ENCODE measurements at regions not wholly inside any gene's neighbourhood (a gene's known extent, or its start where the extent isn't known, plus 50 kb on each side); places are given as distances from the start of the nearest gene placed in this dataset.
"Not testable (repeated sequence)": the region's sequence is repeated elsewhere in the genome, so short reads cannot be mapped to it uniquely, and the experiment has no call there.

GRCh38 chr5:101643794-101644193, 652.3 kb downstream of the SLCO4C1 start:
- Histone ChIP-seq H3K36me3 (no peaks in the 10 kb centered on the region), H3K4me1 (no peaks in the 10 kb centered on the region), H3K4me3 (no peak overlapping the region), H3K27ac (no peak overlapping the region), H3K9me3 (replicated peaks) (no peaks in the 10 kb centered on the region), H3K27me3 (peaks cover 4% of the 10 kb centered on the region; the same call in 1 of the 2 replicates)
- no peak for DNase-seq

GRCh38 chr5:101637599-101637998, 658.5 kb downstream of the SLCO4C1 start:
- H3K27me3 ChIP-seq, result no peaks in the 10 kb centered on the region
- no peak overlapping the region for H3K27ac ChIP-seq
- no peak overlapping the region for H3K4me3 ChIP-seq
- no peaks in the 10 kb centered on the region for H3K36me3 ChIP-seq
- no peak for DNase-seq
- no peaks in the 10 kb centered on the region for H3K4me1 ChIP-seq
- H3K9me3 ChIP-seq (replicated peaks), result no peaks in the 10 kb centered on the region

- not testable (repeated sequence) for H3K4me3 ChIP-seq; H3K36me3 ChIP-seq; H3K9me3 ChIP-seq (replicated peaks); H3K27ac ChIP-seq; H3K4me1 ChIP-seq; DNase-seq; H3K27me3 ChIP-seq
Observed at GRCh38 chr5:101627770-101628169, 668.3 kb downstream of the SLCO4C1 start.

GRCh38 chr5:101626572-101626971, 669.5 kb downstream of the SLCO4C1 start:
- Histone ChIP-seq H3K4me1 (no peaks in the 10 kb centered on the region), H3K27ac (no peak overlapping the region), H3K4me3 (no peak overlapping the region), H3K36me3 (no peaks in the 10 kb centered on the region), H3K27me3 (no peaks in the 10 kb centered on the region), H3K9me3 (replicated peaks) (no peaks in the 10 kb centered on the region)
- no peak for DNase-seq

GRCh38 chr5:101611039-101611438, 685.0 kb downstream of the SLCO4C1 start:
- no peaks in the 10 kb centered on the region for H3K27me3 ChIP-seq
- no peaks in the 10 kb centered on the region for H3K36me3 ChIP-seq
- H3K9me3 ChIP-seq (replicated peaks), result no peaks in the 10 kb centered on the region
- DNase-seq, result peak in 1 of 2 experiments; percentile 11
- H3K27ac ChIP-seq, result no peak overlapping the region
- H3K4me3 ChIP-seq, result no peak overlapping the region
- H3K4me1 ChIP-seq, result no peaks in the 10 kb centered on the region

GRCh38 chr5:101608322-101608721, 687.8 kb downstream of the SLCO4C1 start:
- Histone ChIP-seq H3K4me3 (no peak overlapping the region), H3K27me3 (no peaks in the 10 kb centered on the region), H3K9me3 (replicated peaks) (no peaks in the 10 kb centered on the region), H3K4me1 (no peaks in the 10 kb centered on the region), H3K27ac (no peak overlapping the region), H3K36me3 (no peaks in the 10 kb centered on the region)
- DNase-seq, result no peak

- no peak for DNase-seq
- Histone ChIP-seq H3K9me3 (replicated peaks) (no peaks in the 10 kb centered on the region), H3K4me3 (no peak overlapping the region), H3K27ac (no peak overlapping the region), H3K36me3 (no peaks in the 10 kb centered on the region), H3K27me3 (no peaks in the 10 kb centered on the region), H3K4me1 (no peaks in the 10 kb centered on the region)
Observed at GRCh38 chr5:101605700-101606099, 690.4 kb downstream of the SLCO4C1 start.

GRCh38 chr5:101600614-101601013, 695.5 kb downstream of the SLCO4C1 start:
- no peaks in the 10 kb centered on the region for H3K4me1 ChIP-seq
- no peak for DNase-seq

GRCh38 chr5:101590384-101590783, 687.3 kb upstream of the ST8SIA4 start:
- peak in 1 of 2 experiments; percentile 34 for DNase-seq
- H3K27me3 ChIP-seq, result no peaks in the 10 kb centered on the region

More at GRCh38 chr5:101600614-101601013, 695.5 kb downstream of the SLCO4C1 start:
- no peaks in the 10 kb centered on the region for H3K9me3 ChIP-seq (replicated peaks)
- H3K4me3 ChIP-seq, result no peak overlapping the region
- H3K27ac ChIP-seq, result no peak overlapping the region
- no peaks in the 10 kb centered on the region for H3K27me3 ChIP-seq
- no peaks in the 10 kb centered on the region for H3K36me3 ChIP-seq

GRCh38 chr5:101585366-101585765, 682.3 kb upstream of the ST8SIA4 start:
- Histone ChIP-seq H3K27me3 (no peaks in the 10 kb centered on the region), H3K4me1 (no peaks in the 10 kb centered on the region), H3K4me3 (no peak overlapping the region), H3K27ac (no peak overlapping the region), H3K36me3 (no peaks in the 10 kb centered on the region), H3K9me3 (replicated peaks) (no peaks in the 10 kb centered on the region)
- DNase-seq, result no peak

More at GRCh38 chr5:101590384-101590783, 687.3 kb upstream of the ST8SIA4 start:
- no peaks in the 10 kb centered on the region for H3K9me3 ChIP-seq (replicated peaks)
- no peaks in the 10 kb centered on the region for H3K36me3 ChIP-seq
- H3K4me1 ChIP-seq, result no peaks in the 10 kb centered on the region
- H3K27ac ChIP-seq, result no peak overlapping the region
- H3K4me3 ChIP-seq, result no peak overlapping the region

GRCh38 chr5:101580591-101580990, 677.5 kb upstream of the ST8SIA4 start:
- H3K9me3 ChIP-seq (replicated peaks), result no peaks in the 10 kb centered on the region
- H3K36me3 ChIP-seq, result no peaks in the 10 kb centered on the region
- DNase-seq, result no peak
- no peaks in the 10 kb centered on the region for H3K27me3 ChIP-seq
- no peaks in the 10 kb centered on the region for H3K4me1 ChIP-seq
- no peak overlapping the region for H3K27ac ChIP-seq
- no peak overlapping the region for H3K4me3 ChIP-seq

- no peaks in the 10 kb centered on the region for H3K4me1 ChIP-seq
- no peaks in the 10 kb centered on the region for H3K27me3 ChIP-seq
- no peaks in the 10 kb centered on the region for H3K9me3 ChIP-seq (replicated peaks)
- no peaks in the 10 kb centered on the region for H3K36me3 ChIP-seq
- H3K4me3 ChIP-seq, result no peak overlapping the region
- no peak for DNase-seq
- H3K27ac ChIP-seq, result no peak overlapping the region
Observed at GRCh38 chr5:101574017-101574416, 670.9 kb upstream of the ST8SIA4 start.

- Histone ChIP-seq H3K9me3 (replicated peaks) (no peaks in the 10 kb centered on the region), H3K27me3 (no peaks in the 10 kb centered on the region), H3K36me3 (no peaks in the 10 kb centered on the region), H3K4me3 (no peak overlapping the region), H3K4me1 (peaks cover 4% of the 10 kb centered on the region; the same call in 1 of the 2 replicates), H3K27ac (no peak overlapping the region)
- DNase-seq, result no peak
Observed at GRCh38 chr5:101561018-101561417, 657.9 kb upstream of the ST8SIA4 start.

- H3K4me3 ChIP-seq, result no peak overlapping the region
- no peaks in the 10 kb centered on the region for H3K9me3 ChIP-seq (replicated peaks)
- H3K4me1 ChIP-seq, result no peaks in the 10 kb centered on the region
- no peak for DNase-seq
- no peak overlapping the region for H3K27ac ChIP-seq
- H3K27me3 ChIP-seq, result no peaks in the 10 kb centered on the region
- no peaks in the 10 kb centered on the region for H3K36me3 ChIP-seq
Observed at GRCh38 chr5:101543780-101544179, 640.7 kb upstream of the ST8SIA4 start.

GRCh38 chr5:101539315-101539714, 636.2 kb upstream of the ST8SIA4 start:
- Histone ChIP-seq H3K9me3 (replicated peaks) (no peaks in the 10 kb centered on the region), H3K4me3 (no peak overlapping the region), H3K4me1 (no peaks in the 10 kb centered on the region), H3K27ac (no peak overlapping the region), H3K27me3 (no peaks in the 10 kb centered on the region; the same call in 1 of the 2 replicates), H3K36me3 (no peaks in the 10 kb centered on the region)
- DNase-seq, result no peak

- Histone ChIP-seq H3K36me3 (no peaks in the 10 kb centered on the region), H3K27me3 (no peaks in the 10 kb centered on the region; the same call in 1 of the 2 replicates), H3K4me1 (no peaks in the 10 kb centered on the region), H3K27ac (no peak overlapping the region), H3K4me3 (no peak overlapping the region), H3K9me3 (replicated peaks) (no peaks in the 10 kb centered on the region)
- no peak for DNase-seq
Observed at GRCh38 chr5:101535626-101536025, 632.5 kb upstream of the ST8SIA4 start.

All from SJCRH30 (cell line).